SK-N-SH (cell line): ENCODE measurements at regions not wholly inside any gene's neighbourhood (a gene's known extent, or its start where the extent isn't known, plus 50 kb on each side); places are given as distances from the start of the nearest gene placed in this dataset.

ENCODE experiments used
- CTCF ChIA-PET: fragments of 300-600, 350-600 bp; formaldehyde crosslinking; extraction: SDS; loops from one replicate; lab custom pipeline; 2021; lab: Yijun Ruan, JAX
- POLR2A ChIA-PET: fragments of 350-600 bp; sonication (Branson Sonifier 250); formaldehyde crosslinking; extraction: SDS; loops from one replicate; lab custom pipeline; 2020; ENCODE audit warnings: antibody characterized with exemption, inconsistent platforms; lab: Yijun Ruan, JAX
- DNase-seq: peaks from one replicate; pipeline ENCODE4 v3.0.0; 2012
- H2AFZ ChIP-seq: fragments of 200-600 bp; sonication (generic); 2 replicates; pipeline ENCODE4 v1.8.1; 2016; ENCODE audit warnings: antibody characterized with exemption, mild to moderate bottlenecking, low read depth
- H3F3A ChIP-seq: fragments of 200-600 bp; sonication (generic); replicated peaks from 2 replicates; pipeline ENCODE3; 2016; ENCODE audit warnings: antibody characterized with exemption, mild to moderate bottlenecking; ENCODE audit not compliant: insufficient read depth
- H3K27ac ChIP-seq, 2 experiments: fragments of 200-500 bp in 1 of 2; fragments of 200-600 bp in 1 of 2; sonication (Bioruptor generic) in 1 of 2; sonication (generic), shearing (Covaris generic) in 1 of 2; 2 replicates each; pipeline versions ENCODE4 v1.5.1 to v1.6.1; 2014 to 2016; ENCODE audit warnings: low read depth in 2 of 2, inconsistent platforms in 1 of 2, low read length in 1 of 2, mild to moderate bottlenecking in 1 of 2, mixed read lengths in 1 of 2
- H3K27me3 ChIP-seq: fragments of 200-600 bp; sonication (generic), shearing (Covaris generic); 2 replicates; pipeline ENCODE4 v1.6.1; 2016; ENCODE audit warnings: mixed run types; ENCODE audit not compliant: insufficient read depth
- H3K36me3 ChIP-seq, 2 experiments: fragments of 200-500 bp in 1 of 2; fragments of 200-600 bp in 1 of 2; sonication (Bioruptor generic) in 1 of 2; sonication (generic) in 1 of 2; replicated peaks in 1 of 2; 2 replicates each; pipeline versions ENCODE3 to v1.5.1; 2014 to 2016; ENCODE audit warnings: low read length in 1 of 2, mild to moderate bottlenecking in 1 of 2; ENCODE audit not compliant: insufficient read depth in 2 of 2, control insufficient read depth in 1 of 2
- H3K4me1 ChIP-seq, 2 experiments: fragments of 200-500 bp in 1 of 2; fragments of 200-600 bp in 1 of 2; sonication (Bioruptor generic) in 1 of 2; sonication (generic), shearing (Covaris generic) in 1 of 2; 2 replicates each; pipeline versions ENCODE4 v1.5.1 to v1.6.1; 2014 to 2016; ENCODE audit warnings: low read depth in 1 of 2, low read length in 1 of 2, mixed run types in 1 of 2; ENCODE audit not compliant: insufficient read depth in 2 of 2, control insufficient read depth in 1 of 2
- H3K4me2 ChIP-seq: fragments of 200-600 bp; sonication (generic), shearing (Covaris generic); 2 replicates; pipeline ENCODE4 v1.6.1; 2017; ENCODE audit warnings: mixed run types
- H3K4me3 ChIP-seq, 2 experiments: fragments of 200-500 bp in 1 of 2; fragments of 200-600 bp in 1 of 2; sonication (Bioruptor generic) in 1 of 2; sonication (generic), shearing (Covaris generic) in 1 of 2; 2 replicates each; pipeline versions ENCODE4 v1.5.1 to v1.8.1; 2014 to 2016; ENCODE audit warnings: low read depth in 2 of 2, inconsistent platforms in 1 of 2, low read length in 1 of 2, mild to moderate bottlenecking in 1 of 2, mixed read lengths in 1 of 2, moderate library complexity in 1 of 2
- H3K79me2 ChIP-seq: fragments of 200-600 bp; sonication (generic); 2 replicates; pipeline ENCODE4 v1.8.1; 2017; ENCODE audit warnings: mild to moderate bottlenecking; ENCODE audit not compliant: insufficient read depth
- H3K9ac ChIP-seq: fragments of 200-600 bp; sonication (generic); 2 replicates; pipeline ENCODE4 v1.6.1; 2017; ENCODE audit warnings: mixed run types
- H3K9me2 ChIP-seq: fragments of 200-600 bp; sonication (generic); 2 replicates; pipeline ENCODE4 v1.6.1; 2017; ENCODE audit warnings: mixed run types
- H3K9me3 ChIP-seq: fragments of 200-600 bp; sonication (generic); 2 replicates; pipeline ENCODE4 v1.6.1; 2017; ENCODE audit warnings: mixed run types, mild to moderate bottlenecking, moderate library complexity
- H4K20me1 ChIP-seq: fragments of 200-600 bp; sonication (generic); 2 replicates; pipeline ENCODE4 v1.6.1; 2017; ENCODE audit warnings: mild to moderate bottlenecking, mixed run types; ENCODE audit not compliant: insufficient read depth
- CTCF ChIP-seq: fragments of 200-600 bp; sonication (generic); IDR thresholded peaks from 2 replicates; pipeline ENCODE4 v1.6.1; 2017; ENCODE audit warnings: antibody characterized with exemption, mild to moderate bottlenecking, moderate library complexity
- EZH2phosphoT487 ChIP-seq: fragments of 200-600 bp; sonication (generic); IDR thresholded peaks from 2 replicates; pipeline ENCODE4 v1.6.1; 2017; ENCODE audit warnings: low read depth, mixed run types, mild to moderate bottlenecking, antibody characterized with exemption, moderate library complexity, borderline replicate concordance
- FOXJ3 ChIP-seq: sonication (generic); formaldehyde crosslinking; IDR thresholded peaks from 2 replicates; pipeline ENCODE4 v1.5.1; 2020; ENCODE audit warnings: mild to moderate bottlenecking, missing genetic modification reagents
- GATA2 ChIP-seq: sonication (generic); formaldehyde crosslinking; IDR thresholded peaks from 2 replicates; pipeline ENCODE4 v1.5.0; 2020; ENCODE audit warnings: mild to moderate bottlenecking, missing genetic modification reagents
- MAX ChIP-seq: IDR thresholded peaks from 2 replicates; pipeline ENCODE4 v1.4.0; 2012; ENCODE audit warnings: low read depth
- MXI1 ChIP-seq: IDR thresholded peaks from 2 replicates; pipeline ENCODE4 v1.6.1; 2012; ENCODE audit warnings: mild to moderate bottlenecking, low read depth, low read length, improper control_type of control experiment
- NFIC ChIP-seq: IDR thresholded peaks from 2 replicates; pipeline ENCODE4 v1.4.0; 2012; ENCODE audit warnings: borderline replicate concordance
- PBX3 ChIP-seq: IDR thresholded peaks from 2 replicates; pipeline ENCODE4; 2012
- POLR2AphosphoS5 ChIP-seq: IDR thresholded peaks from 2 replicates; pipeline ENCODE4 v1.6.1; 2012; ENCODE audit warnings: low read depth, low read length
- RAD21 ChIP-seq: IDR thresholded peaks from 2 replicates; pipeline ENCODE4 v1.6.1; 2012; ENCODE audit warnings: mild to moderate bottlenecking, low read length
- RCOR1 ChIP-seq: fragments of 150-350 bp; IDR thresholded peaks from 2 replicates; pipeline ENCODE4 v1.6.1; 2017; ENCODE audit warnings: antibody characterized with exemption, low read length
- SIN3A ChIP-seq: IDR thresholded peaks from 2 replicates; pipeline ENCODE4 v1.6.1; 2012; ENCODE audit warnings: low read depth, mild to moderate bottlenecking, low read length, moderate library complexity, borderline replicate concordance
- SMC3 ChIP-seq: IDR thresholded peaks from 2 replicates; pipeline ENCODE4 v1.6.1; 2012; ENCODE audit warnings: low read depth, low read length, improper control_type of control experiment
- TCF12 ChIP-seq: IDR thresholded peaks from 2 replicates; pipeline ENCODE4 v1.4.0; 2012
- USF2 ChIP-seq: fragments of 150-350 bp; IDR thresholded peaks from 2 replicates; pipeline ENCODE4 v1.6.1; 2017; ENCODE audit warnings: antibody characterized with exemption, low read length, low read depth, borderline replicate concordance
- YY1 ChIP-seq: IDR thresholded peaks from 2 replicates; pipeline ENCODE4 v1.4.0; 2012; ENCODE audit warnings: low read depth, mild to moderate bottlenecking
- WGBS: methylation state at CpG from one replicate; pipeline ENCODE4 v1.1.6; 2017; ENCODE audit warnings: low lambda C conversion rate; 5-methylcytosine and 5-hydroxymethylcytosine counted together

GRCh38 chr9:17852108-17852507 is 273.2 kb downstream of the SH3GL2 start:
- H3K27me3 ChIP-seq = no peaks in the 10 kb centered on the region; the same call in 1 of the 2 replicates
- no peak overlapping the region for H3K4me2 ChIP-seq
- WGBS = 3% methylated on average over 2 of the region's 2 CpGs
- no peaks in the 10 kb centered on the region for H3K4me1 ChIP-seq
- no peak for DNase-seq
- CTCF ChIA-PET = no interaction called here
- H3K27ac ChIP-seq = no peak overlapping the region
- no peaks in the 10 kb centered on the region for H3K9me2 ChIP-seq
- no peaks in the 10 kb centered on the region for H3K36me3 ChIP-seq
- no peaks in the 10 kb centered on the region for H3K9me3 ChIP-seq
- H3F3A ChIP-seq = no peaks in the 10 kb centered on the region
- no peak overlapping the region for H3K9ac ChIP-seq
- POLR2A ChIA-PET = no interaction called here
- no peak overlapping the region for H2AFZ ChIP-seq
- H3K4me3 ChIP-seq = no peak overlapping the region
- H4K20me1 ChIP-seq = no peaks in the 10 kb centered on the region
- TF ChIP-seq RAD21 (no peak), RCOR1 (no peak)
- H3K79me2 ChIP-seq = no peaks in the 10 kb centered on the region

- H3K4me1 ChIP-seq = no peaks in the 10 kb centered on the region
These were observed 275.6 kb downstream of the SH3GL2 start for GRCh38 chr9:17854487-17854886.

More at GRCh38 chr9:17854487-17854886, 275.6 kb downstream of the SH3GL2 start:
- Histone ChIP-seq H3K9me2 (no peaks in the 10 kb centered on the region), H3K27me3 (peaks cover 6% of the 10 kb centered on the region; the same call in 1 of the 2 replicates), H2AFZ (no peak overlapping the region), H3K27ac (no peak overlapping the region), H3K79me2 (no peaks in the 10 kb centered on the region), H3F3A (no peaks in the 10 kb centered on the region), H3K9me3 (no peaks in the 10 kb centered on the region), H3K36me3 (no peaks in the 10 kb centered on the region), H3K4me3 (no peak overlapping the region), H4K20me1 (no peaks in the 10 kb centered on the region), H3K9ac (no peak overlapping the region), H3K4me2 (no peak overlapping the region)
- 0% methylated on average over 1 of the region's 1 CpG for WGBS
- no peak for DNase-seq
- TF ChIP-seq YY1 (no peak), MXI1 (no peak), GATA2 (CRISPR knock-in tag) (no peak), NFIC (no peak), MAX (no peak), PBX3 (no peak), RAD21 (no peak), CTCF (no peak), SIN3A (no peak), FOXJ3 (no peak), USF2 (no peak), SMC3 (no peak), EZH2phosphoT487 (no peak), RCOR1 (no peak), TCF12 (no peak), POLR2AphosphoS5 (no peak)
- ChIA-PET POLR2A (no interaction called here), CTCF (interaction anchor here (1.7 kb wide), 1 partner anchor 43 kb away, joined by 4 read pairs; no protein-coding TSS in a partner anchor)
